ENCODE measurements at regions not wholly inside any gene's neighbourhood (a gene's known extent, or its start where the extent isn't known, plus 50 kb on each side); places are given as distances from the start of the nearest gene placed in this dataset.
"Not testable (repeated sequence)": the region's sequence is repeated elsewhere in the genome, so short reads cannot be mapped to it uniquely, and the experiment has no call there.

DNA sequence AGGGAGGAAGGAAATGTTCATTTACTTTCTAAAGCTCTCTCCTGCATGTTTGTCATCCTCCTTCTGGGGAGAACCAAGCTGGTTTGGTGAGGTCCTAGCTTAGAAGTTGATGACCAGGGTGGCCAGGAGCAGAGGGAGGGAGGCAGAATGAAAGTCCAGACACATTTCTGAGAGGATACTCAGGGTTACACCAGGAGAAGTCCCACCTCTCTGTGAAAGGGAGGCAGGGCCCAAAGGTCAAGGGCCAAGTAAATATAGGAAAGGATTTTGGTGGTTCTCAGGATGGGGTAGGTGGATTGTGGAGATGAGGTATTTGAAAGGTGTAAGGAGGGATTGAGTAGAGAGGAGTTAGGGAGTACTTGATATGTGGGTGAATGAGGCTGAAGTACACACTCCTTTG is 58.0 kb upstream of the FBXO11 start:
- no peak for DNase-seq
- TF ChIP-seq POLR2A (IDR thresholded peaks at IDR 0.05), result no peak
- TF ChIP-seq, protein P1, sequence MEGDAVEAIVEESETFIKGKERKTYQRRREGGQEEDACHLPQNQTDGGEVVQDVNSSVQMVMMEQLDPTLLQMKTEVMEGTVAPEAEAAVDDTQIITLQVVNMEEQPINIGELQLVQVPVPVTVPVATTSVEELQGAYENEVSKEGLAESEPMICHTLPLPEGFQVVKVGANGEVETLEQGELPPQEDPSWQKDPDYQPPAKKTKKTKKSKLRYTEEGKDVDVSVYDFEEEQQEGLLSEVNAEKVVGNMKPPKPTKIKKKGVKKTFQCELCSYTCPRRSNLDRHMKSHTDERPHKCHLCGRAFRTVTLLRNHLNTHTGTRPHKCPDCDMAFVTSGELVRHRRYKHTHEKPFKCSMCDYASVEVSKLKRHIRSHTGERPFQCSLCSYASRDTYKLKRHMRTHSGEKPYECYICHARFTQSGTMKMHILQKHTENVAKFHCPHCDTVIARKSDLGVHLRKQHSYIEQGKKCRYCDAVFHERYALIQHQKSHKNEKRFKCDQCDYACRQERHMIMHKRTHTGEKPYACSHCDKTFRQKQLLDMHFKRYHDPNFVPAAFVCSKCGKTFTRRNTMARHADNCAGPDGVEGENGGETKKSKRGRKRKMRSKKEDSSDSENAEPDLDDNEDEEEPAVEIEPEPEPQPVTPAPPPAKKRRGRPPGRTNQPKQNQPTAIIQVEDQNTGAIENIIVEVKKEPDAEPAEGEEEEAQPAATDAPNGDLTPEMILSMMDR (IDR thresholded peaks at IDR 0.05), result no peak
- TF ChIP-seq EP300 (IDR thresholded peaks at IDR 0.05), result no peak
- no peak for TF ChIP-seq POLR2AphosphoS5 (IDR thresholded peaks at IDR 0.05)
- Histone ChIP-seq H3K27me3 (no peaks in the 10 kb centered on the region), H3K36me3 (no peaks in the 10 kb centered on the region), H3K27ac (no peak overlapping the region), H3K4me1 (no peaks in the 10 kb centered on the region), H3K9me3 (no peaks in the 10 kb centered on the region), H3K4me3 (no peak overlapping the region)
- intact Hi-C loops (cut with DNase I), result no loop called here

- no peak overlapping the region for H3K4me3 ChIP-seq
- H3K27me3 ChIP-seq, result no peaks in the 10 kb centered on the region
- no peaks in the 10 kb centered on the region for H3K4me1 ChIP-seq
- H3K9me3 ChIP-seq, result no peaks in the 10 kb centered on the region
- intact Hi-C loops (cut with DNase I), result no loop called here
- TF ChIP-seq POLR2A (IDR thresholded peaks at IDR 0.05), result no peak
- TF ChIP-seq POLR2AphosphoS5 (IDR thresholded peaks at IDR 0.05), result no peak
- no peak for TF ChIP-seq EP300 (IDR thresholded peaks at IDR 0.05)
- TF ChIP-seq, protein P1 (IDR thresholded peaks at IDR 0.05), result no peak
- DNase-seq, result no peak
- 29 to 73% methylated on average over 8 of the region's 8 CpGs for WGBS, 2 donors
- no peak overlapping the region for H3K27ac ChIP-seq
- no peaks in the 10 kb centered on the region for H3K36me3 ChIP-seq
These were observed 58.6 kb upstream of the FBXO11 start for GRCh38 chr2:47964722-47965434.

DNA sequence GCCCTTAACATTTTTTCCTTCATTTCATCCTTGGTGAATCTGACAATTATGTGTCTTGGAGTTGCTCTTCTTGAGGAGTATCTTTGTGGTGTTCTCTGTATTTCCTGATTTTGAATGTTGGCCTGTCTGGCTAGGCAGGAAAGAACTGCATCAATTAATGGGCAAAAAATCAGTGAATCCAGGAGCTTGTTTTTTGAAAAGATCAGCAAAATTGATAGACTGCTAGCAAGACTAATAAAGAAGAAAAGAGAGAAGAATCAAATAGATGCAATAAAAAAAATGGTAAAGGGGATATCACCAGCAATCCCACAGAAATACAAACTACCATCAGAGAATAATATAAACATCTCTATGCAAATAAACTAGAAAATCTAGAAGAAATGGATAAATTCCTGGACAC is 70.4 kb upstream of the FBXO11 start:
- H3K4me3 ChIP-seq; H3K27me3 ChIP-seq; H3K36me3 ChIP-seq; DNase-seq; intact Hi-C loops (cut with DNase I); H3K9me3 ChIP-seq; H3K4me1 ChIP-seq; H3K27ac ChIP-seq: not testable (repeated sequence)

DNA sequence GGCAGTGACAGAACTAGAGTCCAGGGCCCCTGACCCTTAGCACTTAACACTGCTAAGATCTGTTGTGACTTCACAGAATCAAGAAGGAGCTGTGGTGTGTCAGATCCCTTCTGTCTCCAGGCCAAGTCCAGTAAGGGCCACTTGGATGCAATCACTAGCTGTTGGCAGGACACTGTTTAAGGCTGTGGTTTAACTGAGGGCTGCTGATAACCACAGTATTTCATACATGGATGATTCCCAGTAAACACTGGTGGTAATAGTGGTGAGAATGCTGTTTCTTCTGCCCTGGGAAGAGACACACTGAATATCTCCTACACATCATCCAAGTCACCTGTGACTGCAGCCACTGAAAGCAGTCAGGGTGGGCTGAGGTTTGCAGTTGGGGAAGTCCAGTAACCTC is 77.7 kb upstream of the FBXO11 start:
- no peak for DNase-seq
- H3K4me3 ChIP-seq, result no peak overlapping the region
- no peaks in the 10 kb centered on the region for H3K36me3 ChIP-seq
- H3K4me1 ChIP-seq, result no peaks in the 10 kb centered on the region
- intact Hi-C loops (cut with DNase I), result no loop called here
- TF ChIP-seq, protein P1 (IDR thresholded peaks at IDR 0.05), result no peak
- no peak for TF ChIP-seq POLR2A (IDR thresholded peaks at IDR 0.05)
- TF ChIP-seq POLR2AphosphoS5 (IDR thresholded peaks at IDR 0.05), result no peak
- TF ChIP-seq EP300 (IDR thresholded peaks at IDR 0.05), result no peak
- no peaks in the 10 kb centered on the region for H3K27me3 ChIP-seq
- no peak overlapping the region for H3K27ac ChIP-seq
- H3K9me3 ChIP-seq, result no peaks in the 10 kb centered on the region

- intact Hi-C loops (cut with DNase I), result no loop called here
- H3K27me3 ChIP-seq, result no peaks in the 10 kb centered on the region
- 96% methylated on average over 2 of the region's 2 CpGs for WGBS, 2 donors
- DNase-seq, result no peak
- no peak overlapping the region for H3K27ac ChIP-seq
- TF ChIP-seq, protein P1 (IDR thresholded peaks at IDR 0.05), result no peak
- TF ChIP-seq POLR2A (IDR thresholded peaks at IDR 0.05), result no peak
- TF ChIP-seq POLR2AphosphoS5 (IDR thresholded peaks at IDR 0.05), result no peak
- no peak for TF ChIP-seq EP300 (IDR thresholded peaks at IDR 0.05)
- no peak overlapping the region for H3K4me3 ChIP-seq
- no peaks in the 10 kb centered on the region for H3K4me1 ChIP-seq
- no peaks in the 10 kb centered on the region for H3K9me3 ChIP-seq
- H3K36me3 ChIP-seq, result no peaks in the 10 kb centered on the region
These were observed 84.2 kb upstream of the FBXO11 start for GRCh38 chr2:47990503-47990902.

All from sigmoid colon (tissue), 6 donors.